Esophagus muscularis mucosa (tissue), 3 donors: ENCODE measurements at regions not wholly inside any gene's neighbourhood (a gene's known extent, or its start where the extent isn't known, plus 50 kb on each side); places are given as distances from the start of the nearest gene placed in this dataset.

Source experiments
- CTCF ChIP-seq, 3 experiments: fragments of 200-600 bp in 2 of 3; fragments of 450-650 bp in 1 of 3; sonication (generic) in 2 of 3; IDR thresholded peaks; one replicate each; pipeline ENCODE4 v1.5.1; 2017 to 2019; ENCODE audit warnings: antibody characterized with exemption in 3 of 3, mild to moderate bottlenecking in 2 of 3, moderate library complexity in 1 of 3
- POLR2A ChIP-seq: fragments of 450-650 bp; IDR thresholded peaks from one replicate; pipeline ENCODE4 v1.6.1; 2017; ENCODE audit warnings: antibody characterized with exemption, moderate library complexity, mild to moderate bottlenecking, low read depth

- no peak for TF ChIP-seq CTCF (IDR thresholded peaks at IDR 0.05)
- no peak for TF ChIP-seq POLR2A
Observed at GRCh38 chr6:88403486-88403885, 237.3 kb upstream of the CNR1 start.
